ENCODE measurements at regions not wholly inside any gene's neighbourhood (a gene's known extent, or its start where the extent isn't known, plus 50 kb on each side); places are given as distances from the start of the nearest gene placed in this dataset.

DNA sequence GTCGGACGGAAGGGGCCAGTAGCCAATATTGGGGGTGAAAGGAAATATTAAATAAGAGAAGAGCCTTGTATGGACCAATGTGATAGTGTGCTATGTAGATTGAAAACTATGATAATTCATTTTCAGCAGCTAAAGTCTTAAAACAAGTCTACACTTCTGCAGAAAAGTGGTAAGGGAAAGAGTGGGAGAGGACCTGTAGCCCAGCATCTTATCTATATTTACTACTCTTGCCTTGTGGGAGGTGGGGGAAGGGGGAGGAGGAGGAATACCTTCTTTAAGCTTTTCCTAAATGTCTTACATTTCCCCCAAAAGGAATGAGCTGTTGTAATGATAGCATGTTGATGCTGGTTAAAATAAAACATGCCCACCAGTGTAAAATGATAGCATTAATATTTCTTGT lies 220.0 kb upstream of the SPRY1 start:
- TF ChIP-seq, protein P1, sequence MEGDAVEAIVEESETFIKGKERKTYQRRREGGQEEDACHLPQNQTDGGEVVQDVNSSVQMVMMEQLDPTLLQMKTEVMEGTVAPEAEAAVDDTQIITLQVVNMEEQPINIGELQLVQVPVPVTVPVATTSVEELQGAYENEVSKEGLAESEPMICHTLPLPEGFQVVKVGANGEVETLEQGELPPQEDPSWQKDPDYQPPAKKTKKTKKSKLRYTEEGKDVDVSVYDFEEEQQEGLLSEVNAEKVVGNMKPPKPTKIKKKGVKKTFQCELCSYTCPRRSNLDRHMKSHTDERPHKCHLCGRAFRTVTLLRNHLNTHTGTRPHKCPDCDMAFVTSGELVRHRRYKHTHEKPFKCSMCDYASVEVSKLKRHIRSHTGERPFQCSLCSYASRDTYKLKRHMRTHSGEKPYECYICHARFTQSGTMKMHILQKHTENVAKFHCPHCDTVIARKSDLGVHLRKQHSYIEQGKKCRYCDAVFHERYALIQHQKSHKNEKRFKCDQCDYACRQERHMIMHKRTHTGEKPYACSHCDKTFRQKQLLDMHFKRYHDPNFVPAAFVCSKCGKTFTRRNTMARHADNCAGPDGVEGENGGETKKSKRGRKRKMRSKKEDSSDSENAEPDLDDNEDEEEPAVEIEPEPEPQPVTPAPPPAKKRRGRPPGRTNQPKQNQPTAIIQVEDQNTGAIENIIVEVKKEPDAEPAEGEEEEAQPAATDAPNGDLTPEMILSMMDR (conservative IDR thresholded peaks at IDR 0.05; ENCODE audit: low read length): no peak
- no peak for TF ChIP-seq EZH2phosphoT487 (IDR thresholded peaks at IDR 0.05; ENCODE audit: borderline replicate concordance)

All from Loucy (cell line).